ENCODE measurements at regions not wholly inside any gene's neighbourhood (a gene's known extent, or its start where the extent isn't known, plus 50 kb on each side); places are given as distances from the start of the nearest gene placed in this dataset.

GRCh38 chr10:58994226-58995057 is 182.0 kb upstream of the PHYHIPL start:
- no peak for TF ChIP-seq POLR2AphosphoS5 (IDR thresholded peaks at IDR 0.05; ENCODE audit: low read depth)
- no peak for TF ChIP-seq CTCF (conservative IDR thresholded peaks at IDR 0.05; ENCODE audit: low read depth in 2 of 2)
- TF ChIP-seq ETS1 (IDR thresholded peaks at IDR 0.05) = no peak
- TF ChIP-seq STAT1 (IDR thresholded peaks at IDR 0.05; ENCODE audit: unreplicated experiment) = no peak
- no peak for TF ChIP-seq EZH2 (IDR thresholded peaks at IDR 0.05; ENCODE audit: low read depth, unreplicated experiment)
- no peak for TF ChIP-seq ZNF462 (CRISPR knock-in tag; IDR thresholded peaks at IDR 0.05)
- TF ChIP-seq, protein P1, sequence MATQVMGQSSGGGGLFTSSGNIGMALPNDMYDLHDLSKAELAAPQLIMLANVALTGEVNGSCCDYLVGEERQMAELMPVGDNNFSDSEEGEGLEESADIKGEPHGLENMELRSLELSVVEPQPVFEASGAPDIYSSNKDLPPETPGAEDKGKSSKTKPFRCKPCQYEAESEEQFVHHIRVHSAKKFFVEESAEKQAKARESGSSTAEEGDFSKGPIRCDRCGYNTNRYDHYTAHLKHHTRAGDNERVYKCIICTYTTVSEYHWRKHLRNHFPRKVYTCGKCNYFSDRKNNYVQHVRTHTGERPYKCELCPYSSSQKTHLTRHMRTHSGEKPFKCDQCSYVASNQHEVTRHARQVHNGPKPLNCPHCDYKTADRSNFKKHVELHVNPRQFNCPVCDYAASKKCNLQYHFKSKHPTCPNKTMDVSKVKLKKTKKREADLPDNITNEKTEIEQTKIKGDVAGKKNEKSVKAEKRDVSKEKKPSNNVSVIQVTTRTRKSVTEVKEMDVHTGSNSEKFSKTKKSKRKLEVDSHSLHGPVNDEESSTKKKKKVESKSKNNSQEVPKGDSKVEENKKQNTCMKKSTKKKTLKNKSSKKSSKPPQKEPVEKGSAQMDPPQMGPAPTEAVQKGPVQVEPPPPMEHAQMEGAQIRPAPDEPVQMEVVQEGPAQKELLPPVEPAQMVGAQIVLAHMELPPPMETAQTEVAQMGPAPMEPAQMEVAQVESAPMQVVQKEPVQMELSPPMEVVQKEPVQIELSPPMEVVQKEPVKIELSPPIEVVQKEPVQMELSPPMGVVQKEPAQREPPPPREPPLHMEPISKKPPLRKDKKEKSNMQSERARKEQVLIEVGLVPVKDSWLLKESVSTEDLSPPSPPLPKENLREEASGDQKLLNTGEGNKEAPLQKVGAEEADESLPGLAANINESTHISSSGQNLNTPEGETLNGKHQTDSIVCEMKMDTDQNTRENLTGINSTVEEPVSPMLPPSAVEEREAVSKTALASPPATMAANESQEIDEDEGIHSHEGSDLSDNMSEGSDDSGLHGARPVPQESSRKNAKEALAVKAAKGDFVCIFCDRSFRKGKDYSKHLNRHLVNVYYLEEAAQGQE (IDR thresholded peaks at IDR 0.05; ENCODE audit: unreplicated experiment) = no peak
- no peak for TF ChIP-seq EZH2phosphoT487 (IDR thresholded peaks at IDR 0.05; ENCODE audit: unreplicated experiment)
- no peak for TF ChIP-seq CREB1 (CRISPR knock-in tag; IDR thresholded peaks at IDR 0.05; ENCODE audit: low read depth)
- TF ChIP-seq ZNF331 (CRISPR knock-in tag; IDR thresholded peaks at IDR 0.05; ENCODE audit: low read depth) = no peak
- TF ChIP-seq NANOG (IDR thresholded peaks at IDR 0.05; ENCODE audit: borderline replicate concordance) = no peak
- TF ChIP-seq ZNF114 (CRISPR knock-in tag; IDR thresholded peaks at IDR 0.05) = no peak
- TF ChIP-seq JUNB (IDR thresholded peaks at IDR 0.05; ENCODE audit: unreplicated experiment) = no peak

All from GM23338 (cell line).